ENCODE measurements at regions not wholly inside any gene's neighbourhood (a gene's known extent, or its start where the extent isn't known, plus 50 kb on each side); places are given as distances from the start of the nearest gene placed in this dataset.

GRCh38 chr9:2496934-2497333 lies 124.7 kb upstream of the VLDLR start:
- H3K4me2 ChIP-seq: no peak overlapping the region
- no peak overlapping the region for H3K9ac ChIP-seq
- TF ChIP-seq Cebpa-rat (IDR thresholded peaks at IDR 0.05): no peak
- no peak overlapping the region for H3K4me3 ChIP-seq
- H4K20me1 ChIP-seq: no peaks in the 10 kb centered on the region
- H3K4me1 ChIP-seq: no peaks in the 10 kb centered on the region
- H3K27me3 ChIP-seq: no peaks in the 10 kb centered on the region
- peaks cover 8% of the 10 kb centered on the region; the same call in 1 of the 2 replicates for H3K36me3 ChIP-seq
- no peak overlapping the region for H3K27ac ChIP-seq
- H3K9me3 ChIP-seq: no peaks in the 10 kb centered on the region

GRCh38 chr9:2497666-2498400 lies 123.8 kb upstream of the VLDLR start:
- no peak overlapping the region for H3K9ac ChIP-seq
- H4K20me1 ChIP-seq: no peaks in the 10 kb centered on the region
- TF ChIP-seq Cebpa-rat (IDR thresholded peaks at IDR 0.05): no peak
- H3K9me3 ChIP-seq: no peaks in the 10 kb centered on the region
- H3K4me1 ChIP-seq: no peaks in the 10 kb centered on the region
- H3K27me3 ChIP-seq: no peaks in the 10 kb centered on the region
- no peak overlapping the region for H3K4me2 ChIP-seq
- peaks cover 14% of the 10 kb centered on the region; the same call in 1 of the 2 replicates for H3K36me3 ChIP-seq
- no peak overlapping the region for H3K4me3 ChIP-seq
- H3K27ac ChIP-seq: no peak overlapping the region

- no peak overlapping the region for H3K4me2 ChIP-seq
- no peak overlapping the region for H3K27ac ChIP-seq
- H3K9me3 ChIP-seq: no peaks in the 10 kb centered on the region
- H3K9ac ChIP-seq: no peak overlapping the region
- H3K36me3 ChIP-seq: peaks cover 26% of the 10 kb centered on the region
- H3K27me3 ChIP-seq: no peaks in the 10 kb centered on the region
- no peak overlapping the region for H3K4me3 ChIP-seq
- no peaks in the 10 kb centered on the region for H3K4me1 ChIP-seq
- TF ChIP-seq Cebpa-rat (IDR thresholded peaks at IDR 0.05): no peak
- no peaks in the 10 kb centered on the region for H4K20me1 ChIP-seq
Measured at GRCh38 chr9:2502210-2502609, 119.4 kb upstream of the VLDLR start.

- no peak overlapping the region for H3K9ac ChIP-seq
- peaks cover 26% of the 10 kb centered on the region for H3K36me3 ChIP-seq
- no peaks in the 10 kb centered on the region for H4K20me1 ChIP-seq
- H3K4me1 ChIP-seq: no peaks in the 10 kb centered on the region
- H3K27ac ChIP-seq: no peak overlapping the region
- no peaks in the 10 kb centered on the region for H3K9me3 ChIP-seq
- no peak for TF ChIP-seq Cebpa-rat (IDR thresholded peaks at IDR 0.05)
- H3K4me2 ChIP-seq: no peak overlapping the region
- no peak overlapping the region for H3K4me3 ChIP-seq
- no peaks in the 10 kb centered on the region for H3K27me3 ChIP-seq
Measured at GRCh38 chr9:2502760-2503159, 118.8 kb upstream of the VLDLR start.

GRCh38 chr9:2506321-2506720 lies 115.3 kb upstream of the VLDLR start:
- Histone ChIP-seq H3K27me3 (no peaks in the 10 kb centered on the region), H3K9ac (no peak overlapping the region), H3K4me1 (no peaks in the 10 kb centered on the region), H3K36me3 (peaks cover 31% of the 10 kb centered on the region), H4K20me1 (no peaks in the 10 kb centered on the region), H3K4me3 (no peak overlapping the region), H3K9me3 (no peaks in the 10 kb centered on the region), H3K4me2 (no peak overlapping the region), H3K27ac (no peak overlapping the region)
- TF ChIP-seq Cebpa-rat (IDR thresholded peaks at IDR 0.05): no peak

GRCh38 chr9:2523591-2523990 lies 98.0 kb upstream of the VLDLR start:
- no peak overlapping the region for H3K4me3 ChIP-seq
- no peaks in the 10 kb centered on the region for H3K27me3 ChIP-seq
- H3K9ac ChIP-seq: no peak overlapping the region
- no peak overlapping the region for H3K4me2 ChIP-seq
- H3K9me3 ChIP-seq: peaks cover 45% of the 10 kb centered on the region
- peaks cover 35% of the 10 kb centered on the region for H3K36me3 ChIP-seq
- H3K27ac ChIP-seq: no peak overlapping the region
- no peaks in the 10 kb centered on the region for H3K4me1 ChIP-seq
- no peak for TF ChIP-seq Cebpa-rat (IDR thresholded peaks at IDR 0.05)
- H4K20me1 ChIP-seq: no peaks in the 10 kb centered on the region

GRCh38 chr9:2524601-2525000 lies 97.0 kb upstream of the VLDLR start:
- no peak for TF ChIP-seq Cebpa-rat (IDR thresholded peaks at IDR 0.05)
- H3K27me3 ChIP-seq: no peaks in the 10 kb centered on the region

GRCh38 chr9:2525147-2525546 lies 96.4 kb upstream of the VLDLR start:
- Histone ChIP-seq H3K4me2 (no peak overlapping the region), H3K27ac (no peak overlapping the region), H4K20me1 (no peaks in the 10 kb centered on the region), H3K9ac (no peak overlapping the region), H3K36me3 (peaks cover 27% of the 10 kb centered on the region), H3K4me1 (no peaks in the 10 kb centered on the region), H3K4me3 (no peak overlapping the region), H3K9me3 (peaks cover 31% of the 10 kb centered on the region), H3K27me3 (no peaks in the 10 kb centered on the region)
- no peak for TF ChIP-seq Cebpa-rat (IDR thresholded peaks at IDR 0.05)

More at GRCh38 chr9:2524601-2525000, 97.0 kb upstream of the VLDLR start:
- Histone ChIP-seq H3K27ac (no peak overlapping the region), H3K4me3 (no peak overlapping the region), H3K9ac (no peak overlapping the region), H3K4me1 (no peaks in the 10 kb centered on the region), H3K36me3 (peaks cover 32% of the 10 kb centered on the region), H3K4me2 (no peak overlapping the region), H4K20me1 (no peaks in the 10 kb centered on the region), H3K9me3 (peaks cover 35% of the 10 kb centered on the region)

- Histone ChIP-seq H3K9me3 (peaks cover 20% of the 10 kb centered on the region), H3K4me2 (no peak overlapping the region), H3K9ac (no peak overlapping the region), H3K4me1 (no peaks in the 10 kb centered on the region), H3K4me3 (no peak overlapping the region), H3K27me3 (no peaks in the 10 kb centered on the region), H3K36me3 (peaks cover 16% of the 10 kb centered on the region), H3K27ac (no peak overlapping the region), H4K20me1 (no peaks in the 10 kb centered on the region)
- no peak for TF ChIP-seq Cebpa-rat (IDR thresholded peaks at IDR 0.05)
Measured at GRCh38 chr9:2526071-2526828, 95.3 kb upstream of the VLDLR start.

GRCh38 chr9:2531481-2531880 lies 90.1 kb upstream of the VLDLR start:
- Histone ChIP-seq H3K27me3 (no peaks in the 10 kb centered on the region), H3K4me3 (no peak overlapping the region), H3K36me3 (peaks cover 24% of the 10 kb centered on the region), H3K27ac (no peak overlapping the region), H4K20me1 (no peaks in the 10 kb centered on the region), H3K9me3 (peaks cover 13% of the 10 kb centered on the region; the same call in 1 of the 2 replicates), H3K4me1 (no peaks in the 10 kb centered on the region), H3K4me2 (no peak overlapping the region), H3K9ac (no peak overlapping the region)
- TF ChIP-seq Cebpa-rat (IDR thresholded peaks at IDR 0.05): no peak
